IPS-18a (cell line): ENCODE measurements at regions not wholly inside any gene's neighbourhood (a gene's known extent, or its start where the extent isn't known, plus 50 kb on each side); places are given as distances from the start of the nearest gene placed in this dataset.
"Not testable (repeated sequence)": the region's sequence is repeated elsewhere in the genome, so short reads cannot be mapped to it uniquely, and the experiment has no call there.

Source experiments
- H3K27ac ChIP-seq: one replicate; pipeline ENCODE4 v1.5.1; 2013; ENCODE audit warnings: low read length
- H3K27me3 ChIP-seq: one replicate; pipeline ENCODE4 v1.6.1; 2013; ENCODE audit warnings: mild to moderate bottlenecking, low read length; ENCODE audit not compliant: control insufficient read depth, insufficient read depth
- H3K36me3 ChIP-seq: one replicate; pipeline ENCODE4 v1.6.1; 2013; ENCODE audit warnings: low read depth, low read length; ENCODE audit not compliant: control insufficient read depth
- H3K4me1 ChIP-seq: one replicate; pipeline ENCODE4 v1.6.1; 2013; ENCODE audit warnings: low read depth, low read length; ENCODE audit not compliant: control insufficient read depth
- H3K4me3 ChIP-seq: one replicate; pipeline ENCODE4 v1.5.1; 2013; ENCODE audit warnings: low read length
- H3K9ac ChIP-seq: one replicate; pipeline ENCODE4 v1.6.1; 2013; ENCODE audit warnings: mild to moderate bottlenecking, low read length, moderate library complexity
- H3K9me3 ChIP-seq: one replicate; pipeline ENCODE4 v1.6.1; 2013; ENCODE audit warnings: low read depth, low read length; ENCODE audit not compliant: control insufficient read depth

DNA sequence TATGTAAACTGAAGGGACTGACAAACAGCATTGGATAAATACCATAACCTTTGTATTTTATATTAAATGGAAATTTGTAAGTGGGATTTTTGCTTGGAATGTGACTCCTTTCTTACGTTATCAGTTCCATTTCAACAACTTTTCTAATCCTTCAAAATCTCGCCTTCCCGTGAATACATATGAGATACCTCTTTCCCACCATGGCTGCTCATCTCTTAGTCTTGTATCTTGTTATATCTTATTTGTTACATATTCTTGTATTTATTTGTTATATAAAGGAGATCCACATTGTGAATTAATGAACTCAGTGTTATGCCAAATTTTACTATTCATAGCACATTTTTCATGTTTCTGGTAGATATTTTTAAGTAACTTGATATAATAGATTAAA, 623.7 kb downstream of the MCTP2 start:
- Histone ChIP-seq H3K36me3 (no peaks in the 10 kb centered on the region), H3K4me3 (no peak overlapping the region), H3K9me3 (no peaks in the 10 kb centered on the region), H3K27me3 (no peaks in the 10 kb centered on the region), H3K9ac (no peak overlapping the region), H3K4me1 (no peaks in the 10 kb centered on the region), H3K27ac (no peak overlapping the region)

DNA sequence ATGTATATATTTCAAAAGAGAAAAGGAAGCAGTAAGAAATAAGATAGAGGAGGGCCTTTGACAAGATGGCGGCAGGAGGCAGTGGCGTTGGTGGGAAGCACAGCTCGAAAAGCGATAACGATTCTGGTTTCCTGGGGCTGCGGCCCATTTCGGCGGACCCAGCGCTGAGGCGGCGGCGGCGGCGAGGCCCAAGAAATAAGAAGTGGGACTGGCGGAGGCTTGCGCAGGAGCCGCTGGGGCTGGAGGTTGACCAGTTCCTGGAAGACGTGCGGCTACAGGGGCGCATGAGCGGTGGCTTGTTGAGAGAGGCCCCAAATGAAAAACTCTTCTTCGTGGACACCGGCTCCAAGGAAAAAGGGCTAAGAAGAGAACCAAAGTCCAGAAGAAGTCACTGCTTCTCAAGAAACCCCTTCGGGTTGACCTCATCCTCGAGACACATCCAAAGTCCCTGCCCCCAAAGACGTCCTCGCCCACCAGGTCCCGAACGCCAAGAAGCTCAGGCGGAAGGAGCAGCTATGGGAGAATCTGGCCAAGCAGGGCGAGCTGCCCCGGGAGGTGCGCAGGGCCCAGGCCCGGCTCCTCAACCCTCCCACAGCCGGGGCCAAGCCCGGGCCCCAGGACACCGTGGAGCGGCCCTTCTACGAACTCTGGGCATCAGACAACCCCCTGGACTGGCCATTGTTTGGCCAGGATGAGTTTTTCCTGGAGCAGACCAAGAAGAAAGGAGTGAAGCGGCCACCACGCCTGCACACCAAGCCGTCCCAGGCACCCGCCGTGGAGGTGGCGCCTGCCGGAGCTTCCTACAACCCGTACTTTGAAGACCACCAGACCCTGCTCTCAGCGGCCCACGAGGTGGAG, 624.3 kb downstream of the MCTP2 start:
- Histone ChIP-seq H3K36me3 (no peaks in the 10 kb centered on the region), H3K4me1 (no peaks in the 10 kb centered on the region), H3K9ac (no peak overlapping the region), H3K27ac (no peak overlapping the region), H3K9me3 (no peaks in the 10 kb centered on the region), H3K4me3 (no peak overlapping the region), H3K27me3 (no peaks in the 10 kb centered on the region)

DNA sequence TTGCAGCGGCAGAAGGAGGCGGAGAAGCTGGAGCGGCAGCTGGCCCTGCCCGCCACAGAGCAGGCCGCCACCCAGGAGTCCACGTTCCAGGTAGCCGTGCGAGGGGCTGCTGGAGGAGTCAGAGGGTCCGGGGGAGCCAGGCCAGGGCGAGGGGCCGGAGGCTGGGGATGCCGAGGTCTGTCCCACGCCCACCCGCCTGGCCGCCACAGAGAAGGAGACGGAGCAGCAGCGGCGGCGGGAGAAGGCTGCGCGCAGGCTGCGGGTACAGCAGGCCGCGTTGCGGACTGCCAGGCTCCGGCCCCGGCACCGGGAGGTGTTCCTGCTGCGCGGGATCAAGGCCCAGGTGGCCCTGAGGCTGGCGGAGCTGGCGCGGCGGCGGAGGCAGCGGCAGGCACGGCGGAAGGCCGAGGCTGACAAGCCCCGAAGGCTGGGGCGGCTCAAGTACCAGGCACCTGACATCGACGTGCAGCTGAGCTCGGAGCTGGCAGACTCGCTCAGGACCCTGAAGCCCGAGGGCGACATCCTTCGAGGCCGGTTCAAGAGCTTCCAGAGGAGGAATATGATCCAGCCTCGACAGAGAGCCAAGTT, 625.0 kb downstream of the MCTP2 start:
- no peak overlapping the region for H3K27ac ChIP-seq
- no peak overlapping the region for H3K4me3 ChIP-seq
- no peaks in the 10 kb centered on the region for H3K36me3 ChIP-seq
- H3K27me3 ChIP-seq: no peaks in the 10 kb centered on the region
- no peak overlapping the region for H3K9ac ChIP-seq
- H3K4me1 ChIP-seq: no peaks in the 10 kb centered on the region
- H3K9me3 ChIP-seq: no peaks in the 10 kb centered on the region

DNA sequence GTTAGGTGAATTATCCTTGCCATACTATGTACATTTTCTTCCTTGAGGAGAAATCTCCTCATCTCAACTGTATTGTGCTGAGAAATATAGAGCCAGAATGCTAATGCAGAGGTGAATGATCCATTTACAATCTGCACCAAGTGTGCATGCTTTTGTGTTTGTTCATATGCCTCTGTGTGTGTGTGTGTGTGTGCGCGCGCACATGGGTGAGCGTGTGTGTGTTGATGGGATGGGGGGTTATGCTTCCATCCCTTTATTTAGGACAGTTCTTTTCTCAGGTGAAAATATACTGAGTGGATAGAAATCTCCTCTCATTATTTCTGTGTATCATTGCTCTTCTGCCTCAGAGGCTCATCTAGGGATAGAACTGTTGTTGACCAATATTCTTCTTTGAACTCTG, 626.1 kb downstream of the MCTP2 start:
- Histone ChIP-seq H3K9me3 (peaks cover under 1% of the 10 kb centered on the region), H3K27me3 (no peaks in the 10 kb centered on the region), H3K9ac (no peak overlapping the region), H3K4me1 (no peaks in the 10 kb centered on the region), H3K4me3 (no peak overlapping the region), H3K36me3 (no peaks in the 10 kb centered on the region), H3K27ac (no peak overlapping the region)

DNA sequence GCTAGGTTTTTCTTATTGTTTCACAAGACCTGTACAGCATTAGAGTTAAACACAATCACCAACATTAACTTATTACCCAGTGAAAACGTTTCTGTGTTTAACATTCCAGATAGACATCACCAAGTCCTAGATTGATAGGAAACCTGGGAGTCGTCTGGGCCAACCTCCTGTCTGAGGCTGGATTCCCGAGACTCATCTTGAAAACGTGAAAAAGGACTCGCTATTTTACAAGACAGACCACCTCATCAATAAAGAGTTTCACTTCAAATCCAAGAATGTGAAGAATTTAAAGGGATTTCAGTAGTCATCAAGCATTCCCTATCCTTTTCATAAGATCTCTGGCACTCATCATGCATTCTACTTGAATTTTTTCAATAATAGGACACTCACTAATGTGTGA, 626.6 kb downstream of the MCTP2 start:
- H3K9ac ChIP-seq: no peak overlapping the region
- peaks cover 6% of the 10 kb centered on the region for H3K9me3 ChIP-seq
- no peak overlapping the region for H3K27ac ChIP-seq
- H3K4me3 ChIP-seq: no peak overlapping the region
- H3K4me1 ChIP-seq: no peaks in the 10 kb centered on the region
- H3K27me3 ChIP-seq: no peaks in the 10 kb centered on the region
- H3K36me3 ChIP-seq: no peaks in the 10 kb centered on the region

DNA sequence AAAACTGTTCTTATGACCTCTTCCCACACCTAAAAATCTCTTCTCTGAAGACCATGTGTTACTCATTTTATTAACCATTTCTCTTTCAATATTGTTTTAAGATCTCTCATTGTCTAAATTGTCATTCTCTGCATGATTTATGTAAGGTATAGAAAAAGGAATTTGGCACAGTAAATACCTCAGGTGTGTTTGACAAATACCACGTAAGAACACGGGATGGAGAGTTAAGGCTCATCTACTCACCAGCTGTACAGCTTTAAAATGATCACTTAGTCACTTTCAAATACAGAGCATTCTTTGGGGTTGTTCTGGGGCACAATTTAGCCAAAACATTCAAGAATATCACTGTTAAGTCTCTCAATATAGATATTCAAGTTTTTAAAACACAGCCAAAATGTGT, 627.1 kb downstream of the MCTP2 start:
- H3K4me3 ChIP-seq: no peak overlapping the region
- H3K9ac ChIP-seq: no peak overlapping the region

DNA sequence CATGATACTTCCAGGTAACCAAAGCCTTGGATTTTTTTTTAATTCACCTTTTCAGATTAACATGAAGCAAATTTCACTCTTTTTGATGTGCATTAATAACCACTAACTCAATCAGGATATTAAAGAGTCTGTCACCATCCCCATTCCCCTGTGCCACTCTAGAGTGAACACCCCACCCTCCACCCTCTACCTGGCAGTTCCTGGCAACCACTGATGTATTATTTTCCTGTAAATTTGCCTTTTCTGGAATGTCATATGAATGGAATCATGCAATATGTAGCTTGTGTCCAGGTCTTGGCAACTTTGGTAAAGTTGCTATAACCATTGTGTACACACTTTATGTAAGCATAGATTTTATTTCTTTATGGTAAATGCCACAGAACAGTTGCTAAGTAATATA, 627.6 kb downstream of the MCTP2 start:
- Histone ChIP-seq H3K4me3 (no peak overlapping the region), H3K9me3 (peaks cover 6% of the 10 kb centered on the region), H3K4me1 (no peaks in the 10 kb centered on the region), H3K27ac (no peak overlapping the region), H3K36me3 (no peaks in the 10 kb centered on the region), H3K9ac (no peak overlapping the region), H3K27me3 (no peaks in the 10 kb centered on the region)

More for the DNA sequence above, 627.1 kb downstream of the MCTP2 start:
- no peaks in the 10 kb centered on the region for H3K36me3 ChIP-seq
- H3K27me3 ChIP-seq: no peaks in the 10 kb centered on the region
- no peak overlapping the region for H3K27ac ChIP-seq
- no peaks in the 10 kb centered on the region for H3K4me1 ChIP-seq
- peaks cover 6% of the 10 kb centered on the region for H3K9me3 ChIP-seq

DNA sequence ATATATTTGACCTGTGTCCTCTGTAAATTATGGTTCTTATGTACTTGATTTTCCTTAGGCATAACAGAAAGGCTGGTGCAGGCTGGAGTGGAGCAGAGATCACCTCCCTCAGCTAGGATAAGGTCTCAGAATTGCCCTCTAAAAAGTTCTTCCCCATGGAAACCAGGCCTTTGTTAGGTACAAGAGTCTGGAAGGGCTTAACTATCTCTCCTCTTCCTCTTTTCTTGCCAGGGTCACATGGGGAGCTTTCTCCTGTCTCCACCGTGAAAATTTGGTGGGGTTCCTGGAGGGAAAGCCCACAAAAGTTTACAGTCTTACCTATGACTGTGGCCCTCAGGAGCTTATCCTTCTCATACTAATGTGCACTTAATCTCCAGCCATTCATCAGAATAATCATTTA, 633.2 kb downstream of the MCTP2 start:
- no peaks in the 10 kb centered on the region for H3K36me3 ChIP-seq
- H3K4me3 ChIP-seq: no peak overlapping the region
- no peaks in the 10 kb centered on the region for H3K4me1 ChIP-seq
- H3K9me3 ChIP-seq: peaks cover 6% of the 10 kb centered on the region
- H3K27me3 ChIP-seq: no peaks in the 10 kb centered on the region
- H3K9ac ChIP-seq: no peak overlapping the region
- no peak overlapping the region for H3K27ac ChIP-seq

DNA sequence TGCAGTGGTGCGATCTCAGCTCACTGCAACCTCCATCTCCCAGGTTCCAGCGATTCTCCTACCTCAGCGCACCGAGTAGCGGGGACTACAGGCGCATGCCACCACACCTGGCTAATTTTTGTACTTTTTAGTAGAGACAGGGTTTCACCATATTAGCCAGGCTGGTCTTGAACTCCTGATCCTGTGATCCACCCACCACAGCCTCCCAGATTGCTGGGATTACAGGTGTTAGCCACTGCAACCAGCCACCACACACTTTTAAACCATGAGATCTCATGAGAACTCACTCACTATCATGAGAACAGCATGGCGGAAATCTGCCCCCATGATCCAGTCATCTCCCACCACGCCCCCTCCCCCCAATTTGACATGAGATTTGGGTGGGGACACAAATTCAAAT, 636.9 kb downstream of the MCTP2 start:
- not testable (repeated sequence) for H3K9me3 ChIP-seq, H3K27me3 ChIP-seq, H3K27ac ChIP-seq, H3K9ac ChIP-seq, H3K36me3 ChIP-seq, H3K4me1 ChIP-seq, H3K4me3 ChIP-seq

DNA sequence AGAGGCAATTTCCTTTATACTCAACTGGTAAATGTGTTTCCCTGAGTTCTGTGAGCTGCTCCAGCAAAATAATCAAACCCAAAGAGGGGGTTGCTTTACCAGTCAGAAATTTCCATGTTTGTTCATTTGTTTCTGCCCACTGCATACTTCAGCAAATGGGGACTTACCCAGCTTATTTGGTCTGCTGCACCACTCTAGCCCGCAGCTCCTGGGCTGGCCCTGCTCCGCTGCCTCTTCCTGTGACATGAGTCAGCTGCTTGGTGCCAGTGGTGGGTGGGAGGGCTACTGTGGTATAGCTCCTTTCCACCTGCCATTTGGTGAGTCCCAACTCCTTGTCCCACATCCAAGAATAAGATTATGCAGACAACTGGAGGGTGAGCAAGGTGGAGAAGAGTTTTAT, 644.2 kb downstream of the MCTP2 start:
- Histone ChIP-seq H3K9ac (no peak overlapping the region), H3K27ac (no peak overlapping the region), H3K4me1 (no peaks in the 10 kb centered on the region), H3K27me3 (no peaks in the 10 kb centered on the region), H3K9me3 (peaks cover 15% of the 10 kb centered on the region), H3K4me3 (no peak overlapping the region), H3K36me3 (no peaks in the 10 kb centered on the region)

DNA sequence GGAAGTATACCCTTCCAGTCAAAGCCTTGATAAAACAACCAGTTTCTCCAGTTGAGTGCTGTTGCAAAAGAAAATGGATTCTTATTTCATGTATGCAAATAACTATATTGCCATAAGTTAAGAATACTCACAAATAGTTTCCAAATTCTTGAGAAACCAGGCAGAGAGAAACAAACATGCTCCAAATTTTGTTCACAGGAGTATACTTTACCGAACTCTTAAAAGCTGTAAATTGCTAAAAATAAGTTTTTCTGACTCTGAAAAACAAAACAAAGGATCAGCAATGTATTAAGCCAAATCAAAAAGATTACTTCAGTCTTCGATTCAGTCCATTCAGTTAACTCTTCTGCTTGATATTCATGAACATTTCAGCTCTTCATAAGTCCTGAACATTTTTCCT, 646.5 kb downstream of the MCTP2 start:
- Histone ChIP-seq H3K4me1 (no peaks in the 10 kb centered on the region), H3K9me3 (peaks cover 15% of the 10 kb centered on the region), H3K9ac (no peak overlapping the region), H3K4me3 (no peak overlapping the region), H3K27ac (no peak overlapping the region), H3K36me3 (no peaks in the 10 kb centered on the region), H3K27me3 (no peaks in the 10 kb centered on the region)
